Endothelial cell of umbilical vein (primary cell): ENCODE measurements at regions not wholly inside any gene's neighbourhood (a gene's known extent, or its start where the extent isn't known, plus 50 kb on each side); places are given as distances from the start of the nearest gene placed in this dataset.

Experiments
- BruUV-seq: library from RNA; stranded (reverse); fragments of 400-500 nt; replicated peaks from 2 replicates; lab custom pipeline; 2021; lab: Mats Ljungman, UMichigan
- CTCF ChIA-PET: fragments of 300-600, 350-600 bp; sonication (Branson Sonifier 250); formaldehyde crosslinking; loops from one replicate; lab custom pipeline; 2021; ENCODE audit warnings: antibody characterized with exemption, inconsistent platforms; lab: Charles Lee
- POLR2A ChIA-PET: fragments of 300-600, 350-600 bp; sonication (Branson Sonifier 250); formaldehyde crosslinking; loops from one replicate; lab custom pipeline; 2021; ENCODE audit warnings: antibody characterized with exemption, inconsistent platforms; lab: Charles Lee
- DNase-seq: peaks from one replicate; pipeline ENCODE4 v3.0.0-alpha.2; 2011; ENCODE audit warnings: low read depth, low spot score
- FAIRE-seq: peaks from 2 replicates; lab custom pipeline; 2011; peaks lifted over from hg19 to GRCh38; lab: Jason Lieb, UNC
- H2AFZ ChIP-seq: 2 replicates; pipeline ENCODE4 v1.6.0; 2012; ENCODE audit warnings: low read depth, low read length, control low read depth, inconsistent platforms
- H3K27ac ChIP-seq: 2 replicates; pipeline ENCODE4 v1.5.1; 2011; ENCODE audit warnings: low read depth, mild to moderate bottlenecking, control low read depth, low read length, moderate library complexity; ENCODE audit not compliant: insufficient read depth
- H3K27me3 ChIP-seq, 2 experiments: 2 replicates each; pipeline versions ENCODE4 v1.6.0 to v1.6.1; 2011; ENCODE audit warnings: low read length in 2 of 2, mixed read lengths in 1 of 2; ENCODE audit not compliant: control insufficient read depth in 2 of 2, insufficient read depth in 2 of 2
- H3K36me3 ChIP-seq, 2 experiments: 2 replicates in 1 of 2; 3 replicates in 1 of 2; pipeline ENCODE4 v1.5.1; 2011; ENCODE audit warnings: low read length in 2 of 2, mild to moderate bottlenecking in 1 of 2, moderate library complexity in 1 of 2; ENCODE audit not compliant: control insufficient read depth in 2 of 2, insufficient read depth in 2 of 2; ENCODE audit errors: extremely low read depth in 1 of 2
- H3K4me1 ChIP-seq: 3 replicates; pipeline ENCODE4 v1.5.1; 2011; ENCODE audit warnings: mild to moderate bottlenecking, low read length; ENCODE audit not compliant: control insufficient read depth, insufficient read depth; ENCODE audit errors: extremely low read depth
- H3K4me2 ChIP-seq: 2 replicates; pipeline ENCODE4 v1.6.1; 2011; ENCODE audit warnings: low read length, control low read depth, mixed read lengths; ENCODE audit not compliant: insufficient read depth
- H3K4me3 ChIP-seq, 3 experiments: fragments of 200-600 bp in 1 of 3; sonication (generic), shearing (Covaris generic) in 1 of 3; replicated peaks in 1 of 3; 2 replicates each; pipeline ENCODE4 v1.5.1; 2011 to 2016; ENCODE audit warnings: control low read depth in 3 of 3, low read length in 3 of 3, mild to moderate bottlenecking in 2 of 3, inconsistent platforms in 1 of 3, low read depth in 1 of 3, moderate library complexity in 1 of 3; ENCODE audit not compliant: insufficient read depth in 1 of 3
- H3K79me2 ChIP-seq: 2 replicates; pipeline ENCODE4 v1.6.0; 2012; ENCODE audit warnings: low read length, inconsistent platforms; ENCODE audit not compliant: control insufficient read depth, insufficient read depth
- H3K9ac ChIP-seq: replicated peaks from 2 replicates; pipeline ENCODE3; 2011; ENCODE audit warnings: low read length, control low read depth; ENCODE audit not compliant: insufficient read depth; ENCODE audit errors: extremely low read depth
- H3K9me1 ChIP-seq: replicated peaks from 3 replicates; pipeline ENCODE4 v1.6.0; 2011; ENCODE audit warnings: mild to moderate bottlenecking, low read length; ENCODE audit not compliant: control insufficient read depth, insufficient read depth; ENCODE audit errors: extremely low read depth
- H3K9me3 ChIP-seq: replicated peaks from 2 replicates; pipeline ENCODE4 v1.5.1; 2012; ENCODE audit warnings: low read length, inconsistent platforms; ENCODE audit not compliant: control insufficient read depth, insufficient read depth
- H4K20me1 ChIP-seq: replicated peaks from 2 replicates; pipeline ENCODE3; 2011; ENCODE audit warnings: mild to moderate bottlenecking, low read length; ENCODE audit not compliant: control insufficient read depth, insufficient read depth; ENCODE audit errors: extremely low read depth
- CTCF ChIP-seq, 2 donors: IDR thresholded peaks; 1 replicate in 1 of 2; 2 replicates in 1 of 2; pipeline ENCODE4 v1.5.1; 2011; ENCODE audit warnings: low read length in 2 of 2, mild to moderate bottlenecking in 2 of 2, moderate library complexity in 2 of 2, control low read depth in 1 of 2, inconsistent platforms in 1 of 2, low read depth in 1 of 2; ENCODE audit not compliant: insufficient read depth in 1 of 2; ENCODE audit errors: extremely low read depth in 1 of 2
- FOS ChIP-seq: IDR thresholded peaks from 2 replicates; pipeline ENCODE4 v1.6.1; 2011; ENCODE audit warnings: mild to moderate bottlenecking, low read length, moderate library complexity, borderline replicate concordance; ENCODE audit not compliant: insufficient read depth
- GATA2 ChIP-seq: IDR thresholded peaks from 2 replicates; pipeline ENCODE4 v1.7.0; 2011; ENCODE audit warnings: low read depth, mild to moderate bottlenecking, moderate library complexity, mixed read lengths, low read length; ENCODE audit not compliant: insufficient read length, insufficient read depth
- JUN ChIP-seq: IDR thresholded peaks from 2 replicates; pipeline ENCODE4 v1.6.1; 2011; ENCODE audit warnings: borderline replicate concordance, low read depth; ENCODE audit not compliant: insufficient read length, insufficient read depth
- MAX ChIP-seq: IDR thresholded peaks from 2 replicates; pipeline ENCODE4 v1.6.1; 2011; ENCODE audit not compliant: insufficient read depth, insufficient read length
- MYC ChIP-seq: IDR thresholded peaks from one replicate; pipeline ENCODE4 v1.6.1; 2011; ENCODE audit warnings: mild to moderate bottlenecking, low read depth, low read length
- POLR2A ChIP-seq: IDR thresholded peaks from 2 replicates; pipeline ENCODE4 v1.6.1; 2012; ENCODE audit warnings: low read depth, mild to moderate bottlenecking, control low read depth, low read length
- POLR2AphosphoS5 ChIP-seq: IDR thresholded peaks from 2 replicates; pipeline ENCODE4 v1.6.1; 2012; ENCODE audit warnings: low read depth, mild to moderate bottlenecking, control low read depth, low read length, moderate library complexity; ENCODE audit not compliant: insufficient read depth
- dilution Hi-C: fragments of 300-500 bp; cut with MboI; formaldehyde crosslinking; loops from one replicate; pipeline ENCODE4 v1.15.0; 2019; ENCODE audit warnings: low sequenced_read_pairs; ENCODE audit not compliant: extremely low pct_ligation_motif_present
- intact Hi-C: fragments of 100-400 bp; cut with micrococcal nuclease; formaldehyde crosslinking; loops from one replicate; pipeline ENCODE4 v1.10.0; 2022

GRCh38 chr6:80508885-80509630 lies 402.6 kb downstream of the BCKDHB start:
- POLR2A ChIA-PET: no interaction called here
- no TSS peak for BruUV-seq

More at GRCh38 chr6:80508885-80509630, 402.6 kb downstream of the BCKDHB start:
- intact Hi-C loops: no loop called here
- Histone ChIP-seq H3K9me3 (no peaks in the 10 kb centered on the region), H3K9ac (no peak overlapping the region), H3K27ac (no peak overlapping the region), H3K4me3 (no peak overlapping the region), H3K79me2 (no peaks in the 10 kb centered on the region), H4K20me1 (no peaks in the 10 kb centered on the region), H3K4me2 (no peak overlapping the region), H3K36me3 (no peaks in the 10 kb centered on the region), H3K9me1 (no peaks in the 10 kb centered on the region), H3K4me1 (no peaks in the 10 kb centered on the region), H2AFZ (no peak overlapping the region), H3K27me3 (no peaks in the 10 kb centered on the region)
- dilution Hi-C loops: no loop called here
- DNase-seq (no peak), FAIRE-seq (no peak)
- CTCF ChIA-PET: no interaction called here
- TF ChIP-seq GATA2 (no peak), CTCF (IDR thresholded peaks at IDR 0.05; ENCODE audit: extremely low read depth in 1 of 2, insufficient read depth in 1 of 2, low read depth in 1 of 2, low read length in 2 of 2) (no peak), FOS (no peak), MYC (no peak), MAX (no peak), POLR2A (no peak), JUN (no peak), POLR2AphosphoS5 (no peak)
